ENCODE measurements at regions not wholly inside any gene's neighbourhood (a gene's known extent, or its start where the extent isn't known, plus 50 kb on each side); places are given as distances from the start of the nearest gene placed in this dataset.

DNA sequence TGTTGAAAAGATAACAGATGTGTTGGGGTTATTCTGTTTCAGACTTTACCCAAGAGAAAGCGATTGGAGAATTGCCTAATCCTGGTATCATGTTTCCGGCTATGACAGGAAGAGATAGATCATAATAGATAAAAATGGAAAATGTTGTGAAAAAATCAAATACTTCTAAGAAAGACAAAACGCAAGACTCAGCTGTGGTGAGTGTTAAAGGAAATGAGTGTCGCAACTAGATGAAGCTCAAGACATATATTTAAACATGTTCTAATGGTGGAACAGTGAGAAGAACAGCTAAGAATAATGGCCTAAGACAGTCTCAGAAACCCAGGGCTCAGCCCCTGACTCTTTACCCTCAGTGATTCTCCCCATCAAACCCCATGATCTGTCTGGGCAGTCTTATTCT lies 426.7 kb upstream of the RUNX1 start:
- no peaks in the 10 kb centered on the region for H3K27me3 ChIP-seq (ENCODE audit: control insufficient read depth in 2 of 2, insufficient read depth in 2 of 2, low read length in 2 of 2)
- H3K27ac ChIP-seq (ENCODE audit: insufficient read depth, low read depth, low read length), result peak overlapping the region; percentile 93
- POLR2A ChIA-PET, result no interaction called here
- H3K79me2 ChIP-seq (ENCODE audit: control insufficient read depth, insufficient read depth, low read length), result no peaks in the 10 kb centered on the region
- peaks cover 24% of the 10 kb centered on the region for H3K4me1 ChIP-seq (ENCODE audit: control insufficient read depth, extremely low read depth, insufficient read depth, low read length)
- no TSS peak for BruUV-seq (replicated peaks)
- peak overlapping the region; percentile 34 for H3K9ac ChIP-seq (replicated peaks; ENCODE audit: extremely low read depth, insufficient read depth, low read length)
- no peaks in the 10 kb centered on the region for H3K36me3 ChIP-seq (ENCODE audit: control insufficient read depth in 2 of 2, extremely low read depth in 1 of 2, insufficient read depth in 2 of 2, low read length in 2 of 2)
- no peaks in the 10 kb centered on the region for H3K9me3 ChIP-seq (replicated peaks; ENCODE audit: control insufficient read depth, insufficient read depth, low read length)
- H3K4me3 ChIP-seq (replicated peaks in 1 of 3; ENCODE audit: insufficient read depth in 1 of 3, low read depth in 1 of 3, low read length in 3 of 3), result no peak overlapping the region
- TF ChIP-seq GATA2 (IDR thresholded peaks at IDR 0.05; ENCODE audit: insufficient read depth, insufficient read length, low read depth, low read length) (peak; percentile 76), MYC (IDR thresholded peaks at IDR 0.05; ENCODE audit: low read depth, low read length) (no peak), JUN (IDR thresholded peaks at IDR 0.05; ENCODE audit: borderline replicate concordance, insufficient read depth, insufficient read length, low read depth) (no peak), POLR2A (IDR thresholded peaks at IDR 0.05; ENCODE audit: low read depth, low read length) (no peak), EZH2 (IDR thresholded peaks at IDR 0.05; ENCODE audit: borderline replicate concordance, low read depth, low read length, severe bottlenecking) (no peak), POLR2AphosphoS5 (IDR thresholded peaks at IDR 0.05; ENCODE audit: insufficient read depth, low read depth, low read length) (no peak), FOS (IDR thresholded peaks at IDR 0.05; ENCODE audit: borderline replicate concordance, insufficient read depth, low read length) (peak; percentile 41)
- TF ChIP-seq, protein P1, sequence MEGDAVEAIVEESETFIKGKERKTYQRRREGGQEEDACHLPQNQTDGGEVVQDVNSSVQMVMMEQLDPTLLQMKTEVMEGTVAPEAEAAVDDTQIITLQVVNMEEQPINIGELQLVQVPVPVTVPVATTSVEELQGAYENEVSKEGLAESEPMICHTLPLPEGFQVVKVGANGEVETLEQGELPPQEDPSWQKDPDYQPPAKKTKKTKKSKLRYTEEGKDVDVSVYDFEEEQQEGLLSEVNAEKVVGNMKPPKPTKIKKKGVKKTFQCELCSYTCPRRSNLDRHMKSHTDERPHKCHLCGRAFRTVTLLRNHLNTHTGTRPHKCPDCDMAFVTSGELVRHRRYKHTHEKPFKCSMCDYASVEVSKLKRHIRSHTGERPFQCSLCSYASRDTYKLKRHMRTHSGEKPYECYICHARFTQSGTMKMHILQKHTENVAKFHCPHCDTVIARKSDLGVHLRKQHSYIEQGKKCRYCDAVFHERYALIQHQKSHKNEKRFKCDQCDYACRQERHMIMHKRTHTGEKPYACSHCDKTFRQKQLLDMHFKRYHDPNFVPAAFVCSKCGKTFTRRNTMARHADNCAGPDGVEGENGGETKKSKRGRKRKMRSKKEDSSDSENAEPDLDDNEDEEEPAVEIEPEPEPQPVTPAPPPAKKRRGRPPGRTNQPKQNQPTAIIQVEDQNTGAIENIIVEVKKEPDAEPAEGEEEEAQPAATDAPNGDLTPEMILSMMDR (IDR thresholded peaks at IDR 0.05; ENCODE audit: extremely low read depth in 1 of 2, insufficient read depth in 1 of 2, low read depth in 1 of 2, low read length in 2 of 2), result no peak
- TF ChIP-seq, protein P2, sequence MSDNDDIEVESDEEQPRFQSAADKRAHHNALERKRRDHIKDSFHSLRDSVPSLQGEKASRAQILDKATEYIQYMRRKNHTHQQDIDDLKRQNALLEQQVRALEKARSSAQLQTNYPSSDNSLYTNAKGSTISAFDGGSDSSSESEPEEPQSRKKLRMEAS (IDR thresholded peaks at IDR 0.05; ENCODE audit: insufficient read depth, insufficient read length), result no peak
- H2AFZ ChIP-seq (ENCODE audit: low read depth, low read length), result peak overlapping the region; percentile 36
- CTCF ChIA-PET, result interaction anchor here (1.2 to 1.6 kb wide), 3 partner anchors 12 to 374 kb away, joined by 3 to 4 read pairs (median 3); no protein-coding TSS in a partner anchor
- peak overlapping the region; percentile 75 for H3K4me2 ChIP-seq (ENCODE audit: insufficient read depth, low read length)
- H4K20me1 ChIP-seq (replicated peaks; ENCODE audit: control insufficient read depth, extremely low read depth, insufficient read depth, low read length), result no peaks in the 10 kb centered on the region
- dilution Hi-C loops (cut with MboI; ENCODE audit: extremely low pct_ligation_motif_present, low sequenced_read_pairs) (no loop called here), intact Hi-C loops (cut with micrococcal nuclease) (loop anchor here (2.0 to 10.0 kb wide), 2 partner anchors 431 to 587 kb away; partner anchors contain the start of gene RUNX1)
- no peak for FAIRE-seq
- DNase-seq (ENCODE audit: low read depth, low spot score), result peak; percentile 49
- no peaks in the 10 kb centered on the region for H3K9me1 ChIP-seq (replicated peaks; ENCODE audit: control insufficient read depth, extremely low read depth, insufficient read depth, low read length)

All from endothelial cell of umbilical vein (primary cell).